Right lobe of liver (tissue), 6 donors: ENCODE measurements at regions not wholly inside any gene's neighbourhood (a gene's known extent, or its start where the extent isn't known, plus 50 kb on each side); places are given as distances from the start of the nearest gene placed in this dataset.

ENCODE experiments used
- ATAC-seq, 4 donors: fragments of 200-7000 bp; cut with Tn5 transposase; one replicate each; pipeline ENCODE4 v1.9.1; 2020; ENCODE audit warnings: mild to moderate bottlenecking in 4 of 4, moderate library complexity in 4 of 4
- DNase-seq, 3 donors: peaks; one replicate each; pipeline ENCODE4 v3.0.0-alpha.2; 2020
- H3K27ac ChIP-seq, 3 donors: fragments of 200-600 bp; one replicate each; pipeline ENCODE4 v1.8.0; 2022
- H3K27me3 ChIP-seq, 2 donors: fragments of 200-600 bp; one replicate each; pipeline ENCODE4 v1.8.0; 2022
- H3K36me3 ChIP-seq, 4 donors: fragments of 200-600 bp; sonication (generic) in 1 of 4; one replicate each; pipeline versions ENCODE4 v1.5.1 to v1.8.0; 2017 to 2022; ENCODE audit warnings: control low read depth in 1 of 4
- H3K4me1 ChIP-seq, 4 donors: fragments of 200-600 bp; sonication (generic) in 1 of 4; one replicate each; pipeline versions ENCODE4 v1.5.1 to v1.8.0; 2017 to 2022; ENCODE audit warnings: control low read depth in 1 of 4
- H3K4me3 ChIP-seq, 3 donors: fragments of 200-600 bp; one replicate each; pipeline ENCODE4 v1.8.0; 2022
- H3K9me3 ChIP-seq, 4 donors: fragments of 200-600 bp; sonication (generic) in 1 of 4; one replicate each; pipeline versions ENCODE4 v1.5.1 to v1.8.0; 2017 to 2022; ENCODE audit warnings: control low read depth in 1 of 4
- CTCF ChIP-seq, 4 donors: fragments of 200-600 bp in 3 of 4; fragments of 450-650 bp in 1 of 4; IDR thresholded peaks; one replicate each; pipeline versions ENCODE4 v1.5.1 to v1.8.0; 2016 to 2022; ENCODE audit warnings: antibody characterized with exemption in 4 of 4, mild to moderate bottlenecking in 2 of 4
- POLR2A ChIP-seq: fragments of 450-650 bp; IDR thresholded peaks from one replicate; pipeline ENCODE4 v1.6.1; 2017; ENCODE audit warnings: antibody characterized with exemption, mild to moderate bottlenecking
- WGBS: methylation state at CpG from one replicate; pipeline ENCODE4 v1.1.6; 2018; ENCODE audit warnings: low coverage, low lambda C conversion rate; ENCODE audit not compliant: insufficient coverage; ENCODE audit errors: missing lambda C conversion rate; 5-methylcytosine and 5-hydroxymethylcytosine counted together
- intact Hi-C, 2 donors: fragments of 100-400 bp; cut with DNase I; formaldehyde crosslinking; loops; one replicate each; pipeline versions ENCODE4 v1.11.2 to v1.14.1; 2022
- donor health status: DM: no; HTN: yes; CAD: no.
- donor health status: DM: no; HTN: no; CAD: no.
- donor health status: DM: no; HTN: no; CAD: no.
- donor health status: DM: no; HTN: yes; CAD: no.
- donor health status: DM: no; HTN: yes; CAD: no.

GRCh38 chr3:110567029-110567428 is 504.6 kb upstream of the NECTIN3 start:
- H3K4me1 ChIP-seq, result no peaks in the 10 kb centered on the region
- no peak for DNase-seq

GRCh38 chr3:110568246-110568645 is 503.4 kb upstream of the NECTIN3 start:
- intact Hi-C loops, result no loop called here
- H3K9me3 ChIP-seq, result no peaks in the 10 kb centered on the region
- H3K4me1 ChIP-seq, result no peaks in the 10 kb centered on the region
- no peak for TF ChIP-seq CTCF (IDR thresholded peaks at IDR 0.05)
- TF ChIP-seq POLR2A, result no peak
- no peak overlapping the region for H3K4me3 ChIP-seq
- DNase-seq (no peak), ATAC-seq (no peak)
- H3K27me3 ChIP-seq, result no peaks in the 10 kb centered on the region
- H3K36me3 ChIP-seq, result no peaks in the 10 kb centered on the region
- 24% methylated on average over 2 of the region's 2 CpGs for WGBS
- no peak overlapping the region for H3K27ac ChIP-seq

More at GRCh38 chr3:110567029-110567428, 504.6 kb upstream of the NECTIN3 start:
- intact Hi-C loops, result no loop called here
- no peak overlapping the region for H3K27ac ChIP-seq
- no peak overlapping the region for H3K4me3 ChIP-seq
- no peaks in the 10 kb centered on the region for H3K27me3 ChIP-seq
- TF ChIP-seq CTCF (IDR thresholded peaks at IDR 0.05), result no peak
- TF ChIP-seq POLR2A, result no peak
- H3K36me3 ChIP-seq, result no peaks in the 10 kb centered on the region
- WGBS, result 76% methylated on average over 2 of the region's 2 CpGs
- no peaks in the 10 kb centered on the region for H3K9me3 ChIP-seq
- no peak for ATAC-seq

- no peaks in the 10 kb centered on the region for H3K27me3 ChIP-seq
- TF ChIP-seq POLR2A (no peak), CTCF (IDR thresholded peaks at IDR 0.05) (no peak)
- no peaks in the 10 kb centered on the region for H3K36me3 ChIP-seq
- H3K9me3 ChIP-seq, result no peaks in the 10 kb centered on the region
- H3K4me1 ChIP-seq, result no peaks in the 10 kb centered on the region
- no peak for ATAC-seq
- DNase-seq, result no peak
- WGBS, result 73% methylated on average over 2 of the region's 2 CpGs
- no peak overlapping the region for H3K27ac ChIP-seq
- intact Hi-C loops, result no loop called here
- no peak overlapping the region for H3K4me3 ChIP-seq
Measured at GRCh38 chr3:110569073-110569472, 502.5 kb upstream of the NECTIN3 start.

- WGBS, result 76% methylated on average over 3 of the region's 3 CpGs
- no peak for DNase-seq
- H3K4me3 ChIP-seq, result no peak overlapping the region
- no peaks in the 10 kb centered on the region for H3K4me1 ChIP-seq
- no peak overlapping the region for H3K27ac ChIP-seq
- no peak for ATAC-seq
- intact Hi-C loops, result no loop called here
- H3K36me3 ChIP-seq, result no peaks in the 10 kb centered on the region
- no peaks in the 10 kb centered on the region for H3K27me3 ChIP-seq
- H3K9me3 ChIP-seq, result no peaks in the 10 kb centered on the region
- TF ChIP-seq POLR2A (no peak), CTCF (IDR thresholded peaks at IDR 0.05) (no peak)
Measured at GRCh38 chr3:110575702-110576101, 495.9 kb upstream of the NECTIN3 start.

- Histone ChIP-seq H3K27me3 (no peaks in the 10 kb centered on the region), H3K9me3 (no peaks in the 10 kb centered on the region), H3K4me1 (no peaks in the 10 kb centered on the region), H3K36me3 (no peaks in the 10 kb centered on the region), H3K27ac (no peak overlapping the region), H3K4me3 (no peak overlapping the region)
- intact Hi-C loops, result no loop called here
- 78% methylated on average over 3 of the region's 3 CpGs for WGBS
- TF ChIP-seq POLR2A (no peak), CTCF (IDR thresholded peaks at IDR 0.05) (no peak)
- ATAC-seq (peak in 1 of 4 donors; percentile 27), DNase-seq (no peak)
Measured at GRCh38 chr3:110576960-110577359, 494.7 kb upstream of the NECTIN3 start.
